Pulmonary artery endothelial cell (primary cell): ENCODE measurements at regions not wholly inside any gene's neighbourhood (a gene's known extent, or its start where the extent isn't known, plus 50 kb on each side); places are given as distances from the start of the nearest gene placed in this dataset.
"Not testable (repeated sequence)": the region's sequence is repeated elsewhere in the genome, so short reads cannot be mapped to it uniquely, and the experiment has no call there.

Experiments used
- DNase-seq: peaks from one replicate; pipeline ENCODE4 v3.0.0-alpha.2; 2011; ENCODE audit warnings: low read depth, low spot score

GRCh38 chr2:138267161-138267901 is 234.2 kb upstream of the SPOPL start:
- DNase-seq: peak; percentile 53

- DNase-seq: no peak
These were observed 233.7 kb upstream of the SPOPL start for GRCh38 chr2:138267902-138268254.

- DNase-seq: no peak
These were observed 231.8 kb upstream of the SPOPL start for GRCh38 chr2:138269765-138270164.

GRCh38 chr2:138271467-138271866 is 230.1 kb upstream of the SPOPL start:
- DNase-seq: no peak

GRCh38 chr2:138272524-138273195 is 228.9 kb upstream of the SPOPL start:
- no peak for DNase-seq

- not testable (repeated sequence) for DNase-seq
These were observed 228.3 kb upstream of the SPOPL start for GRCh38 chr2:138273280-138273679.

GRCh38 chr2:138274421-138275291 is 226.9 kb upstream of the SPOPL start:
- DNase-seq: no peak

- no peak for DNase-seq
These were observed 226.3 kb upstream of the SPOPL start for GRCh38 chr2:138275292-138275690.

- DNase-seq: no peak
These were observed 225.7 kb upstream of the SPOPL start for GRCh38 chr2:138275881-138276280.

GRCh38 chr2:138276339-138276738 is 225.2 kb upstream of the SPOPL start:
- DNase-seq: no peak

- no peak for DNase-seq
These were observed 224.5 kb upstream of the SPOPL start for GRCh38 chr2:138277062-138277461.

- no peak for DNase-seq
These were observed 221.7 kb upstream of the SPOPL start for GRCh38 chr2:138279871-138280270.

GRCh38 chr2:138280999-138281695 is 220.4 kb upstream of the SPOPL start:
- DNase-seq: no peak

- no peak for DNase-seq
These were observed 219.4 kb upstream of the SPOPL start for GRCh38 chr2:138282014-138282672.

GRCh38 chr2:138291805-138292204 is 209.8 kb upstream of the SPOPL start:
- DNase-seq: no peak

GRCh38 chr2:138293045-138293444 is 208.5 kb upstream of the SPOPL start:
- DNase-seq: no peak

- DNase-seq: no peak
These were observed 208.0 kb upstream of the SPOPL start for GRCh38 chr2:138293549-138293948.

GRCh38 chr2:138294451-138294850 is 207.1 kb upstream of the SPOPL start:
- no peak for DNase-seq

- DNase-seq: no peak
These were observed 205.2 kb upstream of the SPOPL start for GRCh38 chr2:138296365-138296764.

GRCh38 chr2:138298120-138298814 is 203.3 kb upstream of the SPOPL start:
- no peak for DNase-seq
